Endothelial cell of umbilical vein (primary cell): ENCODE measurements at regions not wholly inside any gene's neighbourhood (a gene's known extent, or its start where the extent isn't known, plus 50 kb on each side); places are given as distances from the start of the nearest gene placed in this dataset.

Experiments used
- FOS ChIP-seq: IDR thresholded peaks from 2 replicates; pipeline ENCODE4 v1.6.1; 2011; ENCODE audit warnings: mild to moderate bottlenecking, low read length, moderate library complexity, borderline replicate concordance; ENCODE audit not compliant: insufficient read depth
- MYC ChIP-seq: IDR thresholded peaks from one replicate; pipeline ENCODE4 v1.6.1; 2011; ENCODE audit warnings: mild to moderate bottlenecking, low read depth, low read length
- POLR2A ChIP-seq: IDR thresholded peaks from 2 replicates; pipeline ENCODE4 v1.6.1; 2012; ENCODE audit warnings: low read depth, mild to moderate bottlenecking, control low read depth, low read length
- POLR2AphosphoS5 ChIP-seq: IDR thresholded peaks from 2 replicates; pipeline ENCODE4 v1.6.1; 2012; ENCODE audit warnings: low read depth, mild to moderate bottlenecking, control low read depth, low read length, moderate library complexity; ENCODE audit not compliant: insufficient read depth
- TF ChIP-seq, protein P1 (sequence below), 2 donors: IDR thresholded peaks; 1 replicate in 1 of 2; 2 replicates in 1 of 2; pipeline ENCODE4 v1.5.1; 2011; ENCODE audit warnings: low read length in 2 of 2, mild to moderate bottlenecking in 2 of 2, moderate library complexity in 2 of 2, control low read depth in 1 of 2, inconsistent platforms in 1 of 2, low read depth in 1 of 2; ENCODE audit not compliant: insufficient read depth in 1 of 2; ENCODE audit errors: extremely low read depth in 1 of 2

DNA sequence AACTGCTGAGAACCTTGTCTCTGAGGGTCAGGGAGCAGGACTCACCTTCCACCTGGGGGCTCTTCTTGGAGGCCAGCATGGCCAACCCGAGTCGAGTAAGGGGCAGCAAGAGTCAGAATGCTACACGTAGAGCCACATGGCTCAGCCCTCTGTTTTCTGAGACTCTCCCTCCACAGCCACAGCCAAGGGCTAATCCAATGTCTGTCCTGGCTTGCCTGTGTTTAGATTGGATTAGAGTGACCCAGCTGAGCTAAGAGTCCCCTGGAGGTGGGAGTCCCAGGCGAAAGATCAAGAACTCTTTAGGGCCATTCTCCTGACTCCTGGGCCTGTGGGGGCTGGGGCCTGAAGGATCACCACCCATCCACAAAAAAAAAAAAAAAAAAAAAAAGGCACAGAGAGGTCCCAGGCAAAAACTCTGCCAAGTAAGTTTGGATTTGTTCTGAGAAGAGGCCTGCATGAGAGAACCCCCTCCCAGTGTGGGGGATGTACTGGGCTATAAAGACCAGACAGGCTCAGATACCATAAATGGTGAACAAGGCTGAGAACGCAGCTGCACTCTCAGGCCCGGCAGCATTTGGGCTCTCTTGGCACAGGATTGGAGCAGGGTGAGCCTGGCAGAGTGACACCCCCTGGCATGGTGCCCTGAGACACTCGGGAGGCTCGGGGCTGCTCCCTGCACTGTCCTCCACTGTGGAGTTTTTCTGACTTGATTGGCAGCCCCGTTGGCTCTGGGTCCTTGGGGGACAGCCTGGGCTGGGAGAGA lies 88.0 kb upstream of the OSBPL11 start:
- TF ChIP-seq POLR2A = no peak
- TF ChIP-seq POLR2AphosphoS5 = no peak
- TF ChIP-seq, protein P1, sequence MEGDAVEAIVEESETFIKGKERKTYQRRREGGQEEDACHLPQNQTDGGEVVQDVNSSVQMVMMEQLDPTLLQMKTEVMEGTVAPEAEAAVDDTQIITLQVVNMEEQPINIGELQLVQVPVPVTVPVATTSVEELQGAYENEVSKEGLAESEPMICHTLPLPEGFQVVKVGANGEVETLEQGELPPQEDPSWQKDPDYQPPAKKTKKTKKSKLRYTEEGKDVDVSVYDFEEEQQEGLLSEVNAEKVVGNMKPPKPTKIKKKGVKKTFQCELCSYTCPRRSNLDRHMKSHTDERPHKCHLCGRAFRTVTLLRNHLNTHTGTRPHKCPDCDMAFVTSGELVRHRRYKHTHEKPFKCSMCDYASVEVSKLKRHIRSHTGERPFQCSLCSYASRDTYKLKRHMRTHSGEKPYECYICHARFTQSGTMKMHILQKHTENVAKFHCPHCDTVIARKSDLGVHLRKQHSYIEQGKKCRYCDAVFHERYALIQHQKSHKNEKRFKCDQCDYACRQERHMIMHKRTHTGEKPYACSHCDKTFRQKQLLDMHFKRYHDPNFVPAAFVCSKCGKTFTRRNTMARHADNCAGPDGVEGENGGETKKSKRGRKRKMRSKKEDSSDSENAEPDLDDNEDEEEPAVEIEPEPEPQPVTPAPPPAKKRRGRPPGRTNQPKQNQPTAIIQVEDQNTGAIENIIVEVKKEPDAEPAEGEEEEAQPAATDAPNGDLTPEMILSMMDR (IDR thresholded peaks at IDR 0.05; ENCODE audit: extremely low read depth in 1 of 2, insufficient read depth in 1 of 2, low read depth in 1 of 2, low read length in 2 of 2) = no peak
- TF ChIP-seq FOS = no peak
- no peak for TF ChIP-seq MYC
